GM10248 (cell line): ENCODE measurements at regions not wholly inside any gene's neighbourhood (a gene's known extent, or its start where the extent isn't known, plus 50 kb on each side); places are given as distances from the start of the nearest gene placed in this dataset.

Experiments used
- CTCF ChIA-PET: fragments of 300-600 bp; sonication (Branson Sonifier 250); formaldehyde crosslinking; extraction: SDS; loops from one replicate; lab custom pipeline; 2021; ENCODE audit warnings: antibody characterized with exemption; lab: Yijun Ruan, JAX
- POLR2A ChIA-PET: fragments of 350-650 bp; sonication (Branson Sonifier 250); formaldehyde crosslinking; extraction: SDS; loops from one replicate; lab custom pipeline; 2020; ENCODE audit warnings: antibody characterized with exemption; lab: Yijun Ruan, JAX
- DNase-seq: peaks from one replicate; pipeline ENCODE4 v3.0.0; 2012; ENCODE audit errors: extremely low spot score
- TF ChIP-seq, protein P1 (sequence below): IDR thresholded peaks from 2 replicates; pipeline ENCODE4 v1.5.1; 2012; ENCODE audit warnings: mild to moderate bottlenecking, low read depth; ENCODE audit errors: extremely low read depth, missing control alignments, control extremely low read depth

DNA sequence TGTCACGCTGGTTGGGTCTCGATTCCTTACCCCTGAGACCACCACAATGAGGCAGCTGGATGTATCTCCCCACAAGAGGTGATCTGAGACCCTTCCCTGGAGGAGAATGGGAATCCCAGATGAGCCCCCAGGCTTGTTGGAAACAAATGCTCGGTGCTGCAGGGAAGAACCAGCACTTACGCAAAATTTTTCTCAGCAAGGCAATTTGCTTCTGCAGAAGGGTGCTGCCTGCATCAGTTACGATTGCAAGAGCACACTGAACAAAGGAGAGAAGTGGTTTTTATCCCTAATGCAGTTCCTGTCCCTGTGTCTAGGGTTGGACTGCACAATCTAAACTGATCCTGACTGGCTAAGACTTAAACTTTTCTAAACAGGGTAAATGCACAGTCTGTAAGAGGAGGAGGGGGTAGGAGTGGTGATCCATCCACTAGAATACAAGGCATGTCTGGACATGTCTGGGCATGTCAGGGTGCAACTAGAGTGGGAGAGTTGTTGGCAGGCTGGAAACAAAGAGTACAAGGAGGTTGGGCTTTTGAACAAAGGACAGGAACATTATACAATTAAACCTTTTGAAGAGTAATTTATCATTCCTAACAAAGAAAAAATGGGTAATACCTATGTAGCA, 114.9 kb upstream of the FAM3C start:
- no peak for DNase-seq
- TF ChIP-seq, protein P1, sequence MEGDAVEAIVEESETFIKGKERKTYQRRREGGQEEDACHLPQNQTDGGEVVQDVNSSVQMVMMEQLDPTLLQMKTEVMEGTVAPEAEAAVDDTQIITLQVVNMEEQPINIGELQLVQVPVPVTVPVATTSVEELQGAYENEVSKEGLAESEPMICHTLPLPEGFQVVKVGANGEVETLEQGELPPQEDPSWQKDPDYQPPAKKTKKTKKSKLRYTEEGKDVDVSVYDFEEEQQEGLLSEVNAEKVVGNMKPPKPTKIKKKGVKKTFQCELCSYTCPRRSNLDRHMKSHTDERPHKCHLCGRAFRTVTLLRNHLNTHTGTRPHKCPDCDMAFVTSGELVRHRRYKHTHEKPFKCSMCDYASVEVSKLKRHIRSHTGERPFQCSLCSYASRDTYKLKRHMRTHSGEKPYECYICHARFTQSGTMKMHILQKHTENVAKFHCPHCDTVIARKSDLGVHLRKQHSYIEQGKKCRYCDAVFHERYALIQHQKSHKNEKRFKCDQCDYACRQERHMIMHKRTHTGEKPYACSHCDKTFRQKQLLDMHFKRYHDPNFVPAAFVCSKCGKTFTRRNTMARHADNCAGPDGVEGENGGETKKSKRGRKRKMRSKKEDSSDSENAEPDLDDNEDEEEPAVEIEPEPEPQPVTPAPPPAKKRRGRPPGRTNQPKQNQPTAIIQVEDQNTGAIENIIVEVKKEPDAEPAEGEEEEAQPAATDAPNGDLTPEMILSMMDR, result no peak
- CTCF ChIA-PET, result no interaction called here
- POLR2A ChIA-PET, result no interaction called here

GRCh38 chr7:121510302-121510701, 114.2 kb upstream of the FAM3C start:
- TF ChIP-seq, protein P1, result no peak
- ChIA-PET CTCF (no interaction called here), POLR2A (no interaction called here)
- no peak for DNase-seq

- no peak for DNase-seq
- TF ChIP-seq, protein P1, result no peak
- ChIA-PET POLR2A (no interaction called here), CTCF (interaction anchor here (1.4 kb wide), 2 partner anchors 18 to 53 kb away, joined by 4 to 5 read pairs; no protein-coding TSS in a partner anchor)
These were observed 109.6 kb upstream of the FAM3C start for GRCh38 chr7:121505540-121506182.

GRCh38 chr7:121505021-121505420, 108.9 kb upstream of the FAM3C start:
- ChIA-PET POLR2A (no interaction called here), CTCF (interaction anchor here (1.3 kb wide), 1 partner anchor 53 kb away, joined by 3 read pairs; no protein-coding TSS in a partner anchor)
- DNase-seq, result no peak
- TF ChIP-seq, protein P1, result no peak

DNA sequence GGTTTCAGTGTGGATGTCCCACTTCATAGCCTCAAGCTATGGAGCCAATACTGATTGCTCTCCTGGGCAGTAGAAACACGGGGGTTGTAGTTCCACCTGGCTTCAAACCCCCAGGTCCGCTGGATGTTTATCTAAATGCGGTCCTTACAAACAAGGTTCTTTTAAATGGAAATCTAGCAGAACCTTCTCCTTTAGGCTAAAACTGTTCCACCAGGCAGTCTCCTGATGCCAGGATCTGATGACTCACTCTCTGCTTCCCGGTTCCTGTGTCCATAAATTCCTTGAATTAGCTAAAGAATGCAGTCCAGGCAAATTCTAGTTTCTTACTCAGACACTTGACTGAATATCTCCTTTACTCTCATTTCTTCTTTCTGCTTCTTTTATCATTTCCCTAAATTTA, 108.4 kb upstream of the FAM3C start:
- TF ChIP-seq, protein P1, result no peak
- CTCF ChIA-PET, result interaction anchor here (1.3 to 1.4 kb wide), 3 partner anchors 54 to 152 kb away, joined by 3 to 4 read pairs (median 3); partner anchors contain the start of gene FAM3C
- POLR2A ChIA-PET, result no interaction called here
- DNase-seq, result no peak

DNA sequence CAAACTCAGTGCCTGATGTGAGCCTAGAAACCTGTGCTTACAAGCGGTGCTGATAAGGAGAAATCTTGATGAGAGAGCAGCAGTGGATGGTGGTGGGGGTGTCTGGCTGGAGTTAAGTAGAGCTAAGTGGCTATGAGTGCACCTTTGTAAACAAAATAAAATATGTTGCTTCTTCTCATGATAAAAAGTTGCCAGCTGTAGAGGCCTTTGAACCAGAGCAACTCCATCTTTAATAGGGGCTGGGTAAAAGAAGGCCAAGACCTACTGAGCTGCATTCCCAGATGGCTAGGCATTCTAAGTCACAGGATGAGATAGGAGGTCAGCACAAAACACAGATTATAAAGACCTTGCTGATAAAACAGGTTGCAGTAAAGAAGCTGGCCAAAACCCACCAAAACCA, 107.6 kb upstream of the FAM3C start:
- no peak for DNase-seq
- POLR2A ChIA-PET, result no interaction called here
- TF ChIP-seq, protein P1, result no peak
- CTCF ChIA-PET, result interaction anchor here (1.3 to 1.4 kb wide), 3 partner anchors 55 to 151 kb away, joined by 3 to 4 read pairs (median 3); partner anchors contain the start of gene FAM3C
